GM10266 (cell line): ENCODE measurements at regions not wholly inside any gene's neighbourhood (a gene's known extent, or its start where the extent isn't known, plus 50 kb on each side); places are given as distances from the start of the nearest gene placed in this dataset.

Source experiments
- DNase-seq: peaks from one replicate; pipeline ENCODE4 v3.0.0; 2012; ENCODE audit errors: extremely low spot score
- CTCF ChIP-seq: IDR thresholded peaks from 2 replicates; pipeline ENCODE4 v1.5.1; 2012; ENCODE audit warnings: mild to moderate bottlenecking, low read depth; ENCODE audit not compliant: control insufficient read depth, insufficient read depth; ENCODE audit errors: missing control alignments

GRCh38 chr15:26102365-26102764 lies 239.2 kb upstream of the ATP10A start:
- DNase-seq: no peak
- TF ChIP-seq CTCF: no peak

GRCh38 chr15:26101443-26101842 lies 238.3 kb upstream of the ATP10A start:
- TF ChIP-seq CTCF: no peak
- no peak for DNase-seq

GRCh38 chr15:26098801-26099200 lies 235.7 kb upstream of the ATP10A start:
- DNase-seq: no peak
- TF ChIP-seq CTCF: no peak

- no peak for DNase-seq
- TF ChIP-seq CTCF: no peak
These were observed 234.1 kb upstream of the ATP10A start for GRCh38 chr15:26097216-26097615.

GRCh38 chr15:26096581-26096980 lies 233.5 kb upstream of the ATP10A start:
- TF ChIP-seq CTCF: no peak
- DNase-seq: no peak

- DNase-seq: no peak
- no peak for TF ChIP-seq CTCF
These were observed 232.7 kb upstream of the ATP10A start for GRCh38 chr15:26095710-26096330.

GRCh38 chr15:26091184-26091583 lies 228.1 kb upstream of the ATP10A start:
- no peak for DNase-seq
- TF ChIP-seq CTCF: no peak
